ENCODE measurements at regions not wholly inside any gene's neighbourhood (a gene's known extent, or its start where the extent isn't known, plus 50 kb on each side); places are given as distances from the start of the nearest gene placed in this dataset.

- no peak for TF ChIP-seq CTCF (IDR thresholded peaks at IDR 0.05; ENCODE audit: insufficient read depth, low read length)
- no peak for TF ChIP-seq POLR2AphosphoS5 (IDR thresholded peaks at IDR 0.05; ENCODE audit: low read depth)
These were observed 106.2 kb upstream of the BACH2 start for GRCh38 chr6:90402831-90403192.
